ENCODE measurements at regions not wholly inside any gene's neighbourhood (a gene's known extent, or its start where the extent isn't known, plus 50 kb on each side); places are given as distances from the start of the nearest gene placed in this dataset.
"Not testable (repeated sequence)": the region's sequence is repeated elsewhere in the genome, so short reads cannot be mapped to it uniquely, and the experiment has no call there.

DNA sequence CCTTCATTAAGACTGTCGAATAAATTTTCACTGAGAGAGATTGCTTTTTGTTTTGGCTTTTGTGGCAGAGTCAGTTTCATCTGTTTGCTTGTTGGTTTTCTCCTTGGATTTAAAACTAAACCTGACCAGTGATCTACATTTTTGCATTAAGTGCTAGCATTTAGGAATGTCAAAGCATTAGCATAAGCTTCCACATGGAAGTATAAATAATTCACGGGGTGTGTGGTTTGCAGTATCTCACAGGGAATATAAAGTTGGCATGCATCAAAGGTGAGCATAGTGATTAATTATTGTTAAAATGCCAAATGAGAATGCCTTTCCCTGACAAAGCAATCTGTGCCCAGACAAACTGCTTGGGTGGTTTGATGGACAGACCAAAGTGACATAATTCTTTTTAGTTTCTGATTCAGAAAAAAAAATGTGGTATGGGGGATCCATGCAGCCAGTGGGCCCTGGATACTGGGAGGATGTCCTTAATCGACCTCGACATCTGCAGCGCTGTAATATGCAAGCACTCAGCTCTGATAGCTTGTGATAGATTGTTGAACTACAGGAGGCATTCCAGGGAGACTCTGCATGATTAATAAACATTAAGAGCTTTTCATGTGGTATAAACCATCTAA, 339.3 kb upstream of the POM121L12 start:
- no peak for DNase-seq

- DNase-seq, result no peak
Observed at GRCh38 chr7:52691257-52691656, 344.2 kb upstream of the POM121L12 start.

DNA sequence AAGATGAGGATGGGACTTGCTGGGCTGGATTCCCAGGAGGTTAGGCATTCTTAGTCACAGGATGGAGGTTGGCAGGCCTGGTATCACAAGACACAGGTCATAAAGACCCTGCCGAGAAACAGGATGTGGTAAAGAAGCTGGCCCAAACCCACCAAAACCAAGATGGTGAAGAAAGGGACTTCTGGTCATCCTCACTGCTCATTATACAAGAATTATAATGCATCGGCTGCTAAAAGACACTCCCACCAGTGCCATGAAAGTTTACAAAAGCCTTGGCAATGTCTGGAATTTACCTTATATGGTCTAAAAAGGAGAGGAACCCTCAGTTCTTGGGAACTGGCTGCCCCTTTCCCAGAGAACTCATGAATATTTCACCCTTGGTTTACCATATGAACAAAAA, 345.5 kb upstream of the POM121L12 start:
- DNase-seq, result no peak

DNA sequence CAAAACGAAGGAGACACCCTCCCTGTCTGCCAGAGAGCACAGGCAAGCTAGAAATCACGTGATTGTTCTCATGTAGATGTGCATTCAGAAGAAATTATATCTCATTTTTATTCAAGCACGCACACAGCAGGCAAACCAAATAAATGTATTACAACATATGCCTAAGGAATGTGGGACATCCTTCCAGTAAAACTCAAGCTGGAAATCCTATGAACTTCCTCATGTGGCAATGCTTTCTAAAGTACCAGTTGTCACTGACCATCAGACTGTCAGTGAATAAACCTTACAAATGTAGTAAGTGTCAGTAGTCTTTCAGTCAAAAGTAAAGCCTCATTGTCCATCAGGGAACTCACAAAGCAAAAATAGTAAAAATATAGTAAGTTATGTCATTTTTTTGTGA, 350.1 kb upstream of the POM121L12 start:
- no peak for DNase-seq

DNA sequence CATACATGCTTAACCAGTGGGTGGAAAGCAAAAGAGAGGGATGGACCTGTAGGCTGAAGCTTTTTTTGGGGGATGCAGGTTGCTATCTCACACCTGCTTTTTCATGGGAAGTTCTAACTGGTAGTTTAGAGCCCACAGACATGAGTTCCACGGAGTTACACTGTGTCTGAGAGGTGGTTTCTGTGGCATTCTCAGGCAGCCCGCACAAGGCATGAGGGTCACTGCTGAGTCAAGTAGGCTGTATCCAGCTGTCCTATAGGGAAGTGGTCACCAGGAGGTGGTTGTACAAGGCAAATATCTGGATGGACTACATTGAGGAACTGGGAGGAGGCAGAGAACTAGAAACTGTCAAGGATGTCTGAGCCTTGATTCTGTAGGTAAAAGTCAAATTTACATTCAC, 351.0 kb upstream of the POM121L12 start:
- no peak for DNase-seq

- DNase-seq, result no peak
Observed at GRCh38 chr7:52682993-52683392, 352.4 kb upstream of the POM121L12 start.

GRCh38 chr7:52670608-52671225, 364.7 kb upstream of the POM121L12 start:
- DNase-seq, result no peak

DNA sequence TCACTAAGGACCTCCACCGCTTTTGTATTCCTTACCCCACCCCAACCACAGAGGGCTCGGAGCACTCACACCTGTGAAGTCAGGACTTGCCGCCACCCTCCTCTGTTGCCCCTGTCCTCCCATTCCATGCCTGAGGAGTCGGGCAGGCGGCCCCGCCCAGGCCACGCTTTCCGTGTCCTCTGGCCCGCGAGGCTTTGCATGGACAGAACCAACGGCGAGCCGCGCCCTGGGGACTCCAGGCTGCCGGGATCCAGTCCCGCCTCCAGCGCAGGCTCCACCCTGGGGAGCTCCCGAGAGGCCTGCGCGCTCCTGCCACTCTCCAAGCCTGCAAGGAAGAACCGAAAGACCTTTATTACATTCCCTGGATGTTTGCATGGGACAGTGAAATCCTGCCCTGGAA, 366.4 kb upstream of the POM121L12 start:
- no peak for DNase-seq

DNA sequence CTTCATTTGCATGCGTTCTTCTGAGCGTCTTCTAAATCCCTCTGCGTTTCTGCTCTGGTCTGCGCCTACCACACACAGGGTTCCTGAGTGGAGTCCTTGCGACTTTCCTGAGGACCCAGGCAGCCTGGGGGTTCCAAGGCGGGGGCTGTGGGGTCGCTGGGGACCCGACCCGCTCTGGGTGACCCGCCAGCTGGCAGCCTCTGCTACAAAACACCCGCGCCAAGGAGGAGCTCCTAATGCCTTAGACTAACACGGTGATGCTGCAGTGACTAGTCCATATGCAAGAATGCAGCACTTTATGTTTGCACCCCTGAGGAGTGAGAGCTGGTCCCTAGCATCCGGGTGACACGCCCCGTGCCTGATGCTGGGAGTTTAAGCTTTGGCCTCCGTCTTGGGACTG, 367.0 kb upstream of the POM121L12 start:
- no peak for DNase-seq

GRCh38 chr7:52659178-52659577, 376.3 kb upstream of the POM121L12 start:
- DNase-seq, result no peak

- no peak for DNase-seq
Observed at GRCh38 chr7:52656098-52656497, 379.3 kb upstream of the POM121L12 start.

DNA sequence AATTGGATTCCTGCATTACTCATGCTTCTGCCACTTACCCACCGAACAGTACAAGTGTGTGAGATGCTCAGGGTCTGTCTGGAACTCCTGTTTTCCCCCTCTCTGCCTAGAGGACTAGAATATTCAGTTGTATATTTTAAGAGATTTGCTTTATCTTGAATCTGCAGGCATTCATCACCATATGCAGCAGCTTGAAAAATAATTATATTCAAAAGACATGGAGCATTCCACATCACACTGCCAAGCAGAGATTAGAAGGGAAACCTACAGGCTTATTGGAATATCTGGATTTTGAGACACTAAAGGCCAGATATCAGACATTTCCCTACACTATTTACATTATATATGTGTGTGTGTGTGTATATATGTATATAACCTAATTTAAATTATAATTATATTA, 382.8 kb upstream of the POM121L12 start:
- no peak for DNase-seq

DNA sequence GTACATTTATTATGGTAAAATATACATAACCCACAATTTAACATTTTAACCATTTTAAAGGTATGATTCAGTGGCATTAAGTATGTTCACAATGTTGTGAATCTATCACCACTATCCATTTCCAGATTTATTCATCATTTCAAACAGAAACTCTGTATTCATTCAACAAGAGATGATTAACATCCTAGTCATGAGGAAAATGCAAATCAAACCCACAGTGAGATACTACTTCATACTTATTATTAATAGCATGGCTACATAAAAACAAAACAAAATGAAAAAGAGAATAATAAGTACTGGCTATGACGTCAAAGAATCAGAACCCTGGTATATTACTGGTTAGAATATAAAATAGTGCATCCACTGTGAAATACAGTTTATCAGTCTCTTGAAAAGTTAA, 386.6 kb upstream of the POM121L12 start:
- no peak for DNase-seq

- no peak for DNase-seq
Observed at GRCh38 chr7:52647046-52647445, 388.4 kb upstream of the POM121L12 start.

DNA sequence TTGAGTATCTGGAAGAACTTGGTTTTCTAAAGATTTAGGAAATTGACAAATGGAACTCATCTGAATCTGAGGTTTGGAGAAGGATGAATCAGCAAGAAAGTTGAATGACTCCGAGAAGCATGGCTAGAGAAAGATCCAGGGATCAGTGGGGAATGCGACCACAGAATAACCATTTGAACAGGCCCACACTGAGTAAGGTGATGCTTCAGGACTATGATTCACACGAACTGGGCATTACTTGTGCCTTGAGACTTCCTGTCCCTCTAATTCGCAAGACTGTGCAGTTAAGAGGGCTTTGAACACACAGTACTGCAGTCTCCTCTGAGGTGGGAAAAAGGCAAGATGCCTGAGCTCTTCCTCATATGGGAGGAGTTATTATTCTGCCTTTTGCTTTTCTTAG, 395.5 kb upstream of the POM121L12 start:
- no peak for DNase-seq

- no peak for DNase-seq
Observed at GRCh38 chr7:52639126-52639525, 396.3 kb upstream of the POM121L12 start.

DNA sequence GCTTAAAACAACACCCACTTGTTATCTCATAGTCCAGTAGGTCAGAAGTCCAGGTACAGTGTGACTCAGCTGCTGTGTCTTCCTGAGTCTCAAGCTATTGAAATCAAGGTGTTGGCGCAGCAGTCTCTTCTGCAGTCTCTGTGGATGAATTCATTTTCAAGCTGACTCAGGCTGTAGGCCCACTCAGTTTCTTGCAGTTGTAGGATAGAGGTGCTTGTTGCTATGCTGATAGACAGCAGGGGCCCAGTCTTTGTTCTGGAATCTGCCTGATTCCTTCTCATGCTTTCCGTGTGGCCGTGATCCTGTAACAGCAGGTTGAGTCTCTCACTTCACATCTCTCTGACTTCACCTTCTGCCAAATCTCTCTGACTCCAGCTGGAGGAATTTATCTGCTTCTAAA, 400.4 kb upstream of the POM121L12 start:
- DNase-seq, result no peak

DNA sequence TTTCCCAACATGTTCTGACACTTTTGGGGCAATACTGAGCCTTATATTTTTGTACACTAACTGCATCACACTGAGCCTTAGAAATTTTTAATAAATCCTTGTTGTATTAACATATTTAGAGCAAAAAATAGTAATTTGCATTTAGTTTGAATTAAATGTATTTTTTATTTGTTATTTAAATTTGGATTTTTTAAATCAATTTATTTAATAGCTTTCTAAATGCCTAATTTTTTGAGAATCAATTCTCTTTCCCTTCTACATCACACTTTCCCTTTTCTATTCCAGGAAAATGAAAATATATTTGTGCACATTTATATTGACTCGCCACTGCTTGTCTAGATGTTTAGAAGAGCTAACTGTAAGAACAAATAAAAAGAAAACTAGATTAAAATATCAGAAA, 414.6 kb upstream of the POM121L12 start:
- DNase-seq, result no peak

GRCh38 chr7:52616552-52616951, 418.9 kb upstream of the POM121L12 start:
- DNase-seq, result no peak

- DNase-seq, result no peak
Observed at GRCh38 chr7:52615021-52615695, 420.3 kb upstream of the POM121L12 start.

- DNase-seq, result no peak
Observed at GRCh38 chr7:52609511-52609910, 425.9 kb upstream of the POM121L12 start.

GRCh38 chr7:52592698-52593097, 442.7 kb upstream of the POM121L12 start:
- no peak for DNase-seq

- DNase-seq, result no peak
Observed at GRCh38 chr7:52586704-52587103, 448.7 kb upstream of the POM121L12 start.

DNA sequence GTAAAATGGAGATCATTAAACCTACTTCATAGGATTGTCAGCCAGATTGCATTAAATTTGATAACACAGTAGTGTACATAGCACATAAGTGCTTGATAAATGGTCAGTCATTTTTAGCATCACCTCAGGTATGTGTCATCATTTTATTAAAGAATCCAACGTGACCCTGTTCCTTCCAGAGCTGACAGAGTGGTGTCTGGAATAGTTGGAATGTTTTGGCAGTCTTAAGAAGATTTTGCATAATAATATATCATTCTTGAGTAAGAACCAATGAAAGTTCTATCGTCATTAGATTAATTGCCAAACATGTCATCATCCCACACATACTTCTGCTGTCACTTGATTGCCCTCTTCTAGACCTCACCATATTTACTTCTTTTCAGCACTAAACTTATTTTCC, 451.4 kb upstream of the POM121L12 start:
- no peak for DNase-seq

DNA sequence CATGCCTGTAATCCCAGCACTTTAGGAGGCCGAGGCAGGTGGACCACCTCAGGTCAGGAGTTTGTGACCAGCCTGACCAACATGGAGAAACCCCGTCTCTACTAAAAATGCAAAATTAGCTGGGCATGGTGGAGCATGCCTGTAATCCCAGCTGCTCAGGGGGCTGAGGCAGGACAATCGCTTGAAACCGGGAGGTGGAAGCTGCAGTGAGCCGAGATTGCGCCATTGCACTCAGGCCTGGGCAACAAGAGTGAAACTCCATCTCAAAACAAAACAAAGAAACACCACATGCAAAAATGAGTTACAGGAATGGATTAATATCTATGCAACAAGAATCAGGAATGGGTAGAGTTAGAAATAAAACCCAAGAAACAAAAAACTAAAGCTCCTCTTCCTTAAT, 462.3 kb upstream of the POM121L12 start:
- not testable (repeated sequence) for DNase-seq

Measured in NCI-H146 (cell line).